ENCODE measurements at regions not wholly inside any gene's neighbourhood (a gene's known extent, or its start where the extent isn't known, plus 50 kb on each side); places are given as distances from the start of the nearest gene placed in this dataset.

DNA sequence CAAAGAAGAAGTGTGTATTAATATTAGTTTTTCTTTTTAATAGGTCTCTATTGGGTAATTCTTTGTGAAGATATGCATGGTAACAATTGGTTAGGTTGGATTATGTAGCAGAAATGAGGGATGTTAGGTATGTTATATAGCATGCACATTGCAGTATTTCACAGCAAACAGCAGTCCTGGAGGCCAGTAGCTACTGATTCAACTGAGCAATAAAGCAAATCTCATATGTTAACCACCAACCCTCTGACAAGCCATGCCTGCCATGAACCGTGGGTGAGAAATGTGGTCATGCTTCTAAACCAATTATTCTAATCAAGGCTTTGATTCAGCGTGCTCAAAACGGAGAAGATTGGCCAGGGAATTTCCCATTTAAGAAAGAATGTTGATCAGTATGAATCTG, 313.0 kb upstream of the CDH6 start:
- Histone ChIP-seq H3K27me3 (replicated peaks) (no peaks in the 10 kb centered on the region), H3K36me3 (replicated peaks) (no peaks in the 10 kb centered on the region), H3K4me3 (ENCODE audit: low read depth, low read length) (no peak overlapping the region), H3K27ac (no peak overlapping the region)
- in situ Hi-C loops (cut with HindIII; ENCODE audit: low pct_ligation_motif_present, low sequenced_read_pairs) = no loop called here
- TF ChIP-seq, protein P1, sequence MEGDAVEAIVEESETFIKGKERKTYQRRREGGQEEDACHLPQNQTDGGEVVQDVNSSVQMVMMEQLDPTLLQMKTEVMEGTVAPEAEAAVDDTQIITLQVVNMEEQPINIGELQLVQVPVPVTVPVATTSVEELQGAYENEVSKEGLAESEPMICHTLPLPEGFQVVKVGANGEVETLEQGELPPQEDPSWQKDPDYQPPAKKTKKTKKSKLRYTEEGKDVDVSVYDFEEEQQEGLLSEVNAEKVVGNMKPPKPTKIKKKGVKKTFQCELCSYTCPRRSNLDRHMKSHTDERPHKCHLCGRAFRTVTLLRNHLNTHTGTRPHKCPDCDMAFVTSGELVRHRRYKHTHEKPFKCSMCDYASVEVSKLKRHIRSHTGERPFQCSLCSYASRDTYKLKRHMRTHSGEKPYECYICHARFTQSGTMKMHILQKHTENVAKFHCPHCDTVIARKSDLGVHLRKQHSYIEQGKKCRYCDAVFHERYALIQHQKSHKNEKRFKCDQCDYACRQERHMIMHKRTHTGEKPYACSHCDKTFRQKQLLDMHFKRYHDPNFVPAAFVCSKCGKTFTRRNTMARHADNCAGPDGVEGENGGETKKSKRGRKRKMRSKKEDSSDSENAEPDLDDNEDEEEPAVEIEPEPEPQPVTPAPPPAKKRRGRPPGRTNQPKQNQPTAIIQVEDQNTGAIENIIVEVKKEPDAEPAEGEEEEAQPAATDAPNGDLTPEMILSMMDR (IDR thresholded peaks at IDR 0.05; ENCODE audit: low read depth, low read length, missing control alignments) = no peak
- DNase-seq = no peak

DNA sequence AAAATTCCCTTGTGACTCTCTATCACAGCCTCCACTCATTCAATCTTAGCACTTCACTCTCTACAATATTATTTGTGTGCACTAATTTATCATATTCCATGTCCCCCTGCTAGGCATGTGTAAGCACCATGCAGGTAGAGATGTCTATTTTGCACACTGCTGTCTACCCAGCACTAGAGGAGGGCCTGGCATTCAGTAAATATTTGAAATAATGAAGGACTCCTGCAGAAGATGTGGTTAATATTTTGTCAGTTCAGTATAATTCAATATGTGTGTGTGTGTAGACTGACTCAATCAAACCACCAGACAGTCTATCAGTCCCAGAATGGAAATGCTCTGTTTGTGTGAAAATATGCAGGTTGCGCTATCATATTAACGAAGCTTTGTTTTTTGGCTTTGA, 313.6 kb upstream of the CDH6 start:
- TF ChIP-seq, protein P1 (IDR thresholded peaks at IDR 0.05; ENCODE audit: low read depth, low read length, missing control alignments) = no peak
- no peak for DNase-seq
- Histone ChIP-seq H3K27me3 (replicated peaks) (no peaks in the 10 kb centered on the region), H3K27ac (no peak overlapping the region), H3K4me3 (ENCODE audit: low read depth, low read length) (no peak overlapping the region), H3K36me3 (replicated peaks) (no peaks in the 10 kb centered on the region)
- in situ Hi-C loops (cut with HindIII; ENCODE audit: low pct_ligation_motif_present, low sequenced_read_pairs) = no loop called here

DNA sequence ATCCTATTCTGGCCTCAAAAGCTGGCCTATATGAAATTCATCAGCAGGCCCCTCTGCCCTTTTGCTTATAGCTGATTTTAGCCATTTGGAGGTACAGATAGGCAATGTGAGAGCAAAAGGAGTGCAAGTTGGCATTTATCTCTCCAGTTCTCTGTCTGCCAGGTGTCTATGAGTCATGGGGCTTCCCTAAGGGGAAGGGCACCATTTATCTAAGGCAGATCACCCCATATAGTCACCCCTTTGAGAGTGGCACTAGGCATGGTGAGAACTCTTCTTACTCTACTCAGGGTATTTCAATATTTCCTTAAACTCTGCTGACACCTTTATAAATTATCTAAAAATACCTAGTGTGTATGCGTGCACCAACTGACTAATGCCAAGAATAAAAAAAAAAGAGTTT, 314.7 kb upstream of the CDH6 start:
- Histone ChIP-seq H3K27me3 (replicated peaks) (no peaks in the 10 kb centered on the region), H3K36me3 (replicated peaks) (no peaks in the 10 kb centered on the region), H3K27ac (no peak overlapping the region), H3K4me3 (ENCODE audit: low read depth, low read length) (no peak overlapping the region)
- in situ Hi-C loops (cut with HindIII; ENCODE audit: low pct_ligation_motif_present, low sequenced_read_pairs) = no loop called here
- no peak for DNase-seq
- TF ChIP-seq, protein P1 (IDR thresholded peaks at IDR 0.05; ENCODE audit: low read depth, low read length, missing control alignments) = no peak

DNA sequence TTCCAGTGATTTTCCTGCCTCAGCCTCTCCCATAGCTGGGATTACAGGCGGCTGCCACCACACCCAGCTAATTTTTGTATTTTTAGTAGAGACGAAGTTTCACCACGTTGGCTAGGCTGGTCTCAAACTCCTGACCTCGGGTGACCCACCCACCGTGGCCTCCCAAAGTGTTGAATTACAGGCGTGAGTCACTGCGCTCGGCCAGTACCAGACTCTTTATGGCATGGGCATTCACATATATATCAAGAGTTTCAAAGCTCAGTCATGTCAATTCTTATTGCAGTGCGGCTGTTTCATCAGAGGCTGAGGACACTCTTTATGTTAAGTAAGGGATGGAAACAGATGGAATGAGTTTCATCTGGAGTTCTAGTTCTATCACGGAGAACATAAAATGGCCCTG, 315.2 kb upstream of the CDH6 start:
- no peaks in the 10 kb centered on the region for H3K36me3 ChIP-seq (replicated peaks)
- no peak for DNase-seq
- no peak overlapping the region for H3K4me3 ChIP-seq (ENCODE audit: low read depth, low read length)
- H3K27me3 ChIP-seq (replicated peaks) = no peaks in the 10 kb centered on the region
- TF ChIP-seq, protein P1 (IDR thresholded peaks at IDR 0.05; ENCODE audit: low read depth, low read length, missing control alignments) = no peak
- no peak overlapping the region for H3K27ac ChIP-seq
- in situ Hi-C loops (cut with HindIII; ENCODE audit: low pct_ligation_motif_present, low sequenced_read_pairs) = no loop called here

DNA sequence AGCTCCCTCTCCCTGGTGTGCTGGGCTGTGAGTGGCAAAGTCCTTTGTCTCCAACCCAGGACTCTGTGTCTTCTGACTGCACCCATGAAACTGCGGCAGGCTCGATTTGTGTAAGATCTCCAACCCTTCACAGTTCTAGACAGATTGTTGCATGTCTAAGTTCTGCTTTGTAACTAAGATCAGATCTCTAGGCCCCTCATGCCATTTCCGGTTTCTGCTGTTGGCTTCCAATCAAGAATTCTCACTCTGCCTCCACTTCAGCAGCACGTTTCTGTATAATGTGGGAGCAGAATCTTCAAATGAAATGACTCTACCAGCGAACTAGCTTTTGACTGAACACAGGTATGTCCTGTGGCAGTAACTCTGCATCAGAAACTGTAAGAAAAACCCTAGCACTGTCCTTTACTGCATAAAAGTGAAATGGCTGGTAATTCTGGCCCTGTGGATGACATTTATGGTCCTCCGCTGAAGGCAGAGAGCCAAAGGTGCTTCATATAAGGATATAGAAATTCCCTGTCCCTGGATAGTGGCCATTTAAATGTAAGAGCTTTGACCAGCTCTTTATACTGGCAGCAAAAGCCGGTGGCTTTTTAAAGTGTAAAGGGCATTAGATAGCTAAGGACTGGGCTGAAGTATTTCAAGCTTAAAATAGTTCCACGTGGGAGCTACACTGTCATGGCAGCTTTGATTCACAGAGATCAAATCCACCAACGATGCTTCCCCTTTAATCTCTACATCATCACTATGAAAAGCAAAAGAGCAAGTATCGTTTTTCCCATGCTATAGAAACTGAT, 319.0 kb upstream of the CDH6 start:
- Histone ChIP-seq H3K36me3 (replicated peaks) (no peaks in the 10 kb centered on the region), H3K4me3 (ENCODE audit: low read depth, low read length) (no peak overlapping the region), H3K27me3 (replicated peaks) (no peaks in the 10 kb centered on the region), H3K27ac (no peak overlapping the region)
- TF ChIP-seq, protein P1 (IDR thresholded peaks at IDR 0.05; ENCODE audit: low read depth, low read length, missing control alignments) = no peak
- in situ Hi-C loops (cut with HindIII; ENCODE audit: low pct_ligation_motif_present, low sequenced_read_pairs) = no loop called here
- DNase-seq = no peak

DNA sequence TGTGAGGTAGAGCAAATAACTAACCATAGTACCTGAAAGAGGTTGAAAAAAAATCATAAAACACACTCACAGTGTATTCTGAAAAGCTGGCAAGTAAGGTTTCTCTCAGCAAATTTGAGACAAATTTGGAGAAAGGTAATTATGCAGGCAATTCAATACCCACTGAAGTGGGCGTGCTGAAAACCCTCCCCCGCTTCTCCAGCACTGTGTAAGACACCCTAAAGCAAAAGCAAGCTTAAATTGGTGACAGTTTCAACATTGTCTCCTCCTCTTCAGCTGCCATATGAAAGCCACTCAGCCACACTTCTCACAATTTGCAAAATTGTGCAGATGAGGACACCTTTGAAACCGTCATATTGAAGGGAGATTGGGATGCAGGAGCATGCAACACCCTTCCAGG, 322.3 kb upstream of the CDH6 start:
- H3K27ac ChIP-seq = no peak overlapping the region
- in situ Hi-C loops (cut with HindIII; ENCODE audit: low pct_ligation_motif_present, low sequenced_read_pairs) = no loop called here
- no peak for DNase-seq
- H3K36me3 ChIP-seq (replicated peaks) = no peaks in the 10 kb centered on the region
- H3K27me3 ChIP-seq (replicated peaks) = no peaks in the 10 kb centered on the region
- TF ChIP-seq, protein P1 (IDR thresholded peaks at IDR 0.05; ENCODE audit: low read depth, low read length, missing control alignments) = no peak
- no peak overlapping the region for H3K4me3 ChIP-seq (ENCODE audit: low read depth, low read length)

All from brain microvascular endothelial cell (primary cell).